HG02981 (cell line): ENCODE measurements at regions not wholly inside any gene's neighbourhood (a gene's known extent, or its start where the extent isn't known, plus 50 kb on each side); places are given as distances from the start of the nearest gene placed in this dataset.
"Not testable (repeated sequence)": the region's sequence is repeated elsewhere in the genome, so short reads cannot be mapped to it uniquely, and the experiment has no call there.

Experiments used
- ATAC-seq: cut with Tn5 transposase; IDR thresholded peaks from one replicate; pipeline ENCODE4 v1.9.1; 2021; ENCODE audit warnings: mild to moderate bottlenecking, moderate library complexity; ENCODE audit not compliant: unreplicated experiment

GRCh38 chr3:20921112-20921511, 735.1 kb upstream of the SGO1 start:
- not testable (repeated sequence) for ATAC-seq

- no peak for ATAC-seq
Observed at GRCh38 chr3:20916951-20917606, 731.1 kb upstream of the SGO1 start.

- ATAC-seq: no peak
Observed at GRCh38 chr3:20914310-20914709, 728.3 kb upstream of the SGO1 start.

- ATAC-seq: no peak
Observed at GRCh38 chr3:20912406-20912805, 726.4 kb upstream of the SGO1 start.

- no peak for ATAC-seq
Observed at GRCh38 chr3:20909511-20909910, 723.5 kb upstream of the SGO1 start.

GRCh38 chr3:20905210-20905805, 719.3 kb upstream of the SGO1 start:
- ATAC-seq: no peak

- no peak for ATAC-seq
Observed at GRCh38 chr3:20904671-20905070, 718.7 kb upstream of the SGO1 start.

- no peak for ATAC-seq
Observed at GRCh38 chr3:20898962-20899361, 713.0 kb upstream of the SGO1 start.

- ATAC-seq: no peak
Observed at GRCh38 chr3:20890111-20890519, 704.1 kb upstream of the SGO1 start.

- ATAC-seq: no peak
Observed at GRCh38 chr3:20878691-20879090, 692.7 kb upstream of the SGO1 start.

- ATAC-seq: no peak
Observed at GRCh38 chr3:20873235-20873634, 687.2 kb upstream of the SGO1 start.

GRCh38 chr3:20870106-20870899, 684.3 kb upstream of the SGO1 start:
- ATAC-seq: no peak

GRCh38 chr3:20865803-20866202, 679.8 kb upstream of the SGO1 start:
- no peak for ATAC-seq

- ATAC-seq: no peak
Observed at GRCh38 chr3:20861454-20861853, 675.4 kb upstream of the SGO1 start.

GRCh38 chr3:20857636-20858035, 671.6 kb upstream of the SGO1 start:
- no peak for ATAC-seq

GRCh38 chr3:20853890-20854289, 667.9 kb upstream of the SGO1 start:
- ATAC-seq: no peak

GRCh38 chr3:20852712-20853111, 666.7 kb upstream of the SGO1 start:
- no peak for ATAC-seq

- no peak for ATAC-seq
Observed at GRCh38 chr3:20849975-20850374, 664.0 kb upstream of the SGO1 start.

GRCh38 chr3:20846832-20847231, 660.8 kb upstream of the SGO1 start:
- ATAC-seq: no peak

GRCh38 chr3:20846066-20846465, 660.1 kb upstream of the SGO1 start:
- ATAC-seq: no peak

- ATAC-seq: no peak
Observed at GRCh38 chr3:20844851-20845250, 658.8 kb upstream of the SGO1 start.
